ENCODE measurements at regions not wholly inside any gene's neighbourhood (a gene's known extent, or its start where the extent isn't known, plus 50 kb on each side); places are given as distances from the start of the nearest gene placed in this dataset.

GRCh38 chr1:213728593-213729536, 258.9 kb upstream of the PROX1 start:
- Histone ChIP-seq H3K36me3 (ENCODE audit: insufficient read depth, low read length) (no peaks in the 10 kb centered on the region), H3K4me2 (ENCODE audit: insufficient read depth, low read length) (no peak overlapping the region), H3K79me2 (ENCODE audit: insufficient read depth, low read length) (no peaks in the 10 kb centered on the region), H4K20me1 (ENCODE audit: insufficient read depth, low read length) (no peaks in the 10 kb centered on the region), H2AFZ (ENCODE audit: low read length) (no peak overlapping the region), H3K27ac (ENCODE audit: low read depth, low read length) (no peak overlapping the region), H3K4me1 (ENCODE audit: insufficient read depth, low read length) (no peaks in the 10 kb centered on the region), H3K9me3 (ENCODE audit: low read depth, low read length) (no peaks in the 10 kb centered on the region), H3K4me3 (ENCODE audit: insufficient read depth, low read length) (no peak overlapping the region), H3K27me3 (ENCODE audit: insufficient read depth, low read length) (no peaks in the 10 kb centered on the region)
- TF ChIP-seq, protein P1, sequence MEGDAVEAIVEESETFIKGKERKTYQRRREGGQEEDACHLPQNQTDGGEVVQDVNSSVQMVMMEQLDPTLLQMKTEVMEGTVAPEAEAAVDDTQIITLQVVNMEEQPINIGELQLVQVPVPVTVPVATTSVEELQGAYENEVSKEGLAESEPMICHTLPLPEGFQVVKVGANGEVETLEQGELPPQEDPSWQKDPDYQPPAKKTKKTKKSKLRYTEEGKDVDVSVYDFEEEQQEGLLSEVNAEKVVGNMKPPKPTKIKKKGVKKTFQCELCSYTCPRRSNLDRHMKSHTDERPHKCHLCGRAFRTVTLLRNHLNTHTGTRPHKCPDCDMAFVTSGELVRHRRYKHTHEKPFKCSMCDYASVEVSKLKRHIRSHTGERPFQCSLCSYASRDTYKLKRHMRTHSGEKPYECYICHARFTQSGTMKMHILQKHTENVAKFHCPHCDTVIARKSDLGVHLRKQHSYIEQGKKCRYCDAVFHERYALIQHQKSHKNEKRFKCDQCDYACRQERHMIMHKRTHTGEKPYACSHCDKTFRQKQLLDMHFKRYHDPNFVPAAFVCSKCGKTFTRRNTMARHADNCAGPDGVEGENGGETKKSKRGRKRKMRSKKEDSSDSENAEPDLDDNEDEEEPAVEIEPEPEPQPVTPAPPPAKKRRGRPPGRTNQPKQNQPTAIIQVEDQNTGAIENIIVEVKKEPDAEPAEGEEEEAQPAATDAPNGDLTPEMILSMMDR (IDR thresholded peaks at IDR 0.05; ENCODE audit: extremely low read depth, low read depth, low read length), result no peak
- no peak for DNase-seq (ENCODE audit: insufficient read length, low spot score, missing footprints)

- no peak overlapping the region for H3K27ac ChIP-seq (ENCODE audit: low read depth, low read length)
- no peaks in the 10 kb centered on the region for H3K36me3 ChIP-seq (ENCODE audit: insufficient read depth, low read length)
- H3K79me2 ChIP-seq (ENCODE audit: insufficient read depth, low read length), result no peaks in the 10 kb centered on the region
- H3K4me1 ChIP-seq (ENCODE audit: insufficient read depth, low read length), result no peaks in the 10 kb centered on the region
- H3K4me2 ChIP-seq (ENCODE audit: insufficient read depth, low read length), result no peak overlapping the region
- no peak overlapping the region for H3K4me3 ChIP-seq (ENCODE audit: insufficient read depth, low read length)
- H2AFZ ChIP-seq (ENCODE audit: low read length), result no peak overlapping the region
- no peaks in the 10 kb centered on the region for H3K27me3 ChIP-seq (ENCODE audit: insufficient read depth, low read length)
- H4K20me1 ChIP-seq (ENCODE audit: insufficient read depth, low read length), result no peaks in the 10 kb centered on the region
- no peak for DNase-seq (ENCODE audit: insufficient read length, low spot score, missing footprints)
- TF ChIP-seq, protein P1 (IDR thresholded peaks at IDR 0.05; ENCODE audit: extremely low read depth, low read depth, low read length), result no peak
- H3K9me3 ChIP-seq (ENCODE audit: low read depth, low read length), result no peaks in the 10 kb centered on the region
Observed at GRCh38 chr1:213733705-213734104, 254.1 kb upstream of the PROX1 start.

DNA sequence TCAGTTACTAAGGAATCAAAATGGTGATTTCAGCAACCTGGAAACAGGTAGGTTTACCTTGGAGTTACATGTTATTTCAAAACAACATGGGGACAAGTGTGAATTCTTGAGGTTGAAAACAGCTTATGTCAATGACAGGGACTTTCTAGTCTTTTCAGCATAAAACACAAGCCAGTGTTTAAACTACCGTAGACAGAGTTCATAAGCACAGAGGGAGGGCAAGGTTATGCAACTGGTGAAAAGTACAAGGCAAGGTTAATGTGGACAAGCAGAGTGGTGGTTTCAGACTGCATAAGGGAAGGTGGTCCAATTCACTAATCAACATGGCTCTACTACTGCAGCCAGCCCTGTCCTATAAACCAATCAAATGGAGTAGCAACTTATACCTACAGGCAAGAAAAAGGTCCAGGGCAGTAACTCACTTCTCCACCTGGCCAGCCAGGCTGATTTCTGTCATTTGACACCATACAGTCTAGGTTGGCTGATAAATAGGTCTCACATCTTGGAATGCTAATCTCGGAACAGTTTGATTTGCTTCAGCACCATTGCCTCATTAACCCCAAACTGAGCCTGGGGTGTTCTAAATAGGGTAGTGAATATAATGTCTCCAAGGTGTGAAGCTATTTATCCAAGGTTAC, 250.3 kb upstream of the PROX1 start:
- DNase-seq (ENCODE audit: insufficient read length, low spot score, missing footprints), result no peak
- Histone ChIP-seq H3K36me3 (ENCODE audit: insufficient read depth, low read length) (no peaks in the 10 kb centered on the region), H3K79me2 (ENCODE audit: insufficient read depth, low read length) (no peaks in the 10 kb centered on the region), H3K27ac (ENCODE audit: low read depth, low read length) (no peak overlapping the region), H3K9me3 (ENCODE audit: low read depth, low read length) (no peaks in the 10 kb centered on the region), H2AFZ (ENCODE audit: low read length) (no peak overlapping the region), H3K27me3 (ENCODE audit: insufficient read depth, low read length) (no peaks in the 10 kb centered on the region), H3K4me2 (ENCODE audit: insufficient read depth, low read length) (no peak overlapping the region), H3K4me3 (ENCODE audit: insufficient read depth, low read length) (no peak overlapping the region), H4K20me1 (ENCODE audit: insufficient read depth, low read length) (no peaks in the 10 kb centered on the region), H3K4me1 (ENCODE audit: insufficient read depth, low read length) (no peaks in the 10 kb centered on the region)
- TF ChIP-seq, protein P1 (IDR thresholded peaks at IDR 0.05; ENCODE audit: extremely low read depth, low read depth, low read length), result no peak

DNA sequence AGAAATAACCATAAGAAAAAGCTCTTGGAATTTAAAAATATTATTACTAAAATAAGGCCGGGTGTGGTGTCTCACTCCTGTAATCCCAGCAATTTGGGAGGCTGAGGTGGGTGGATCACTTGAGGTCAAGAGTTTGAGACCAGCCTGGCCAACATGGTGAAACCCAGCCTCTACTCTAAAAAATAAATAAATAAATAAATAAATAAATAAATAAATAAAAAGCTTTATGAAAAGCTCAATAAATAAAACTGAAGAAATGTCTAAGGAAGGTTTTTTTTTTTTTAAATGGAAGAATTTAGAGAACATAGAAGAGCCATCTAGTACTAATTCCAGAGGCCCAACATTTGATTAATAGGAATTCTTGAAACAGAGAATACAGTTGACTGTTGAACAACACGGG, 249.1 kb upstream of the PROX1 start:
- Histone ChIP-seq H4K20me1 (ENCODE audit: insufficient read depth, low read length) (no peaks in the 10 kb centered on the region), H3K79me2 (ENCODE audit: insufficient read depth, low read length) (no peaks in the 10 kb centered on the region), H3K4me2 (ENCODE audit: insufficient read depth, low read length) (no peak overlapping the region), H3K4me1 (ENCODE audit: insufficient read depth, low read length) (no peaks in the 10 kb centered on the region), H3K27ac (ENCODE audit: low read depth, low read length) (no peak overlapping the region), H3K27me3 (ENCODE audit: insufficient read depth, low read length) (no peaks in the 10 kb centered on the region), H2AFZ (ENCODE audit: low read length) (no peak overlapping the region), H3K36me3 (ENCODE audit: insufficient read depth, low read length) (no peaks in the 10 kb centered on the region), H3K4me3 (ENCODE audit: insufficient read depth, low read length) (no peak overlapping the region), H3K9me3 (ENCODE audit: low read depth, low read length) (no peaks in the 10 kb centered on the region)
- no peak for DNase-seq (ENCODE audit: insufficient read length, low spot score, missing footprints)
- TF ChIP-seq, protein P1 (IDR thresholded peaks at IDR 0.05; ENCODE audit: extremely low read depth, low read depth, low read length), result no peak
